Chondrocyte (in vitro differentiated cells): ENCODE measurements at regions not wholly inside any gene's neighbourhood (a gene's known extent, or its start where the extent isn't known, plus 50 kb on each side); places are given as distances from the start of the nearest gene placed in this dataset.

Experiments used
- DNase-seq: peaks from one replicate; pipeline ENCODE4 v3.0.0; 2021; ENCODE audit warnings: mixed read lengths, low spot score
- H3K27ac Mint-ChIP-seq: one replicate; pipeline ENCODE4 v1.8.0; 2021; ENCODE audit warnings: mild to moderate bottlenecking, moderate library complexity, mixed read lengths; ENCODE audit not compliant: unreplicated experiment
- H3K27me3 Mint-ChIP-seq: 2 replicates; pipeline ENCODE4 v1.8.0; 2021; ENCODE audit warnings: low read depth, mixed read lengths
- H3K36me3 Mint-ChIP-seq: 2 replicates; pipeline ENCODE4 v1.8.0; 2021; ENCODE audit warnings: low read depth, mixed read lengths
- H3K4me1 Mint-ChIP-seq: 2 replicates; pipeline ENCODE4 v1.8.0; 2021; ENCODE audit warnings: low read depth, mild to moderate bottlenecking, mixed read lengths
- H3K4me3 Mint-ChIP-seq: one replicate; pipeline ENCODE4 v1.8.0; 2021; ENCODE audit warnings: mild to moderate bottlenecking, moderate library complexity, mixed read lengths; ENCODE audit not compliant: unreplicated experiment
- H3K9me3 Mint-ChIP-seq: 2 replicates; pipeline ENCODE4 v1.8.0; 2021; ENCODE audit warnings: low read depth, mixed read lengths
- CTCF ChIP-seq: fragments of 200-600 bp; sonication (generic); IDR thresholded peaks from 2 replicates; pipeline ENCODE4 v1.5.0; 2021; ENCODE audit warnings: antibody characterized with exemption, mild to moderate bottlenecking, moderate library complexity

- no peak for TF ChIP-seq CTCF
- Mint-ChIP-seq H3K4me1 (no peaks in the 10 kb centered on the region), H3K36me3 (peaks cover 1% of the 10 kb centered on the region), H3K27ac (no peak overlapping the region), H3K9me3 (no peaks in the 10 kb centered on the region), H3K27me3 (peaks cover 20% of the 10 kb centered on the region), H3K4me3 (no peak overlapping the region)
- no peak for DNase-seq
Observed at GRCh38 chr10:2895594-2896196, 171.7 kb upstream of the PFKP start.

- H3K27me3 Mint-ChIP-seq = peaks cover 18% of the 10 kb centered on the region
- no peak for DNase-seq
- H3K9me3 Mint-ChIP-seq = no peaks in the 10 kb centered on the region
- no peak overlapping the region for H3K4me3 Mint-ChIP-seq
- no peak for TF ChIP-seq CTCF
- no peaks in the 10 kb centered on the region for H3K4me1 Mint-ChIP-seq
- no peak overlapping the region for H3K27ac Mint-ChIP-seq
- H3K36me3 Mint-ChIP-seq = peaks cover 1% of the 10 kb centered on the region
Observed at GRCh38 chr10:2893991-2894390, 173.4 kb upstream of the PFKP start.

GRCh38 chr10:2893158-2893845, 174.0 kb upstream of the PFKP start:
- peaks cover 19% of the 10 kb centered on the region for H3K27me3 Mint-ChIP-seq
- H3K9me3 Mint-ChIP-seq = no peaks in the 10 kb centered on the region
- TF ChIP-seq CTCF = no peak
- no peaks in the 10 kb centered on the region for H3K4me1 Mint-ChIP-seq
- peaks cover 1% of the 10 kb centered on the region for H3K36me3 Mint-ChIP-seq
- no peak overlapping the region for H3K4me3 Mint-ChIP-seq
- no peak overlapping the region for H3K27ac Mint-ChIP-seq
- DNase-seq = no peak

GRCh38 chr10:2891770-2892124, 175.6 kb upstream of the PFKP start:
- H3K27me3 Mint-ChIP-seq = peaks cover 18% of the 10 kb centered on the region

More at GRCh38 chr10:2891770-2892124, 175.6 kb upstream of the PFKP start:
- no peak overlapping the region for H3K4me3 Mint-ChIP-seq
- no peak overlapping the region for H3K27ac Mint-ChIP-seq
- H3K4me1 Mint-ChIP-seq = no peaks in the 10 kb centered on the region
- no peak for DNase-seq
- no peaks in the 10 kb centered on the region for H3K9me3 Mint-ChIP-seq
- no peak for TF ChIP-seq CTCF
- H3K36me3 Mint-ChIP-seq = no peaks in the 10 kb centered on the region
